ENCODE measurements at regions not wholly inside any gene's neighbourhood (a gene's known extent, or its start where the extent isn't known, plus 50 kb on each side); places are given as distances from the start of the nearest gene placed in this dataset.

GRCh38 chr3:116929505-116930222 is 220.1 kb downstream of the TUSC7 start:
- TF ChIP-seq GATA2 (IDR thresholded peaks at IDR 0.05; ENCODE audit: low read depth, low read length) (no peak), GATA3 (IDR thresholded peaks at IDR 0.05; ENCODE audit: low read depth, low read length) (no peak)
